Heart right ventricle (tissue), 16 donors: ENCODE measurements at regions not wholly inside any gene's neighbourhood (a gene's known extent, or its start where the extent isn't known, plus 50 kb on each side); places are given as distances from the start of the nearest gene placed in this dataset.
A peak's percentile ranks its signal among the peaks of the same experiment; 100 is the strongest.

Experiments
- ATAC-seq, 8 donors: fragments of 200-7000 bp; cut with Tn5 transposase; one replicate each; pipeline ENCODE4 v1.9.1; 2020; ENCODE audit warnings: mild to moderate bottlenecking in 8 of 8, moderate library complexity in 8 of 8, moderate number of reproducible peaks in 1 of 8
- DNase-seq, 2 donors: peaks; one replicate each; pipeline ENCODE4 v3.0.0-alpha.2; 2020
- H3K27ac ChIP-seq, 10 donors: fragments of 200-600 bp; sonication (generic) in 2 of 10; one replicate each; pipeline versions ENCODE4 v1.5.0 to v1.8.0; 2020 to 2022; ENCODE audit warnings: mild to moderate bottlenecking in 3 of 10
- H3K27me3 ChIP-seq, 7 donors: fragments of 200-600 bp; one replicate each; pipeline ENCODE4 v1.8.0; 2021 to 2022; ENCODE audit warnings: mild to moderate bottlenecking in 2 of 7
- H3K36me3 ChIP-seq, 9 donors: fragments of 200-600 bp; sonication (generic) in 1 of 9; one replicate each; pipeline versions ENCODE4 v1.5.0 to v1.8.0; 2020 to 2022; ENCODE audit warnings: mild to moderate bottlenecking in 2 of 9
- H3K4me1 ChIP-seq, 9 donors: fragments of 200-600 bp; sonication (generic) in 1 of 9; one replicate each; pipeline versions ENCODE4 v1.5.0 to v1.8.0; 2020 to 2022; ENCODE audit warnings: mild to moderate bottlenecking in 4 of 9
- H3K4me3 ChIP-seq, 10 donors: fragments of 200-600 bp; sonication (generic) in 2 of 10; one replicate each; pipeline versions ENCODE4 v1.5.0 to v1.8.0; 2020 to 2022; ENCODE audit warnings: mild to moderate bottlenecking in 7 of 10, moderate library complexity in 2 of 10
- H3K9me3 ChIP-seq, 11 donors: fragments of 200-600 bp in 10 of 11; sonication (generic) in 2 of 11; one replicate each; pipeline versions ENCODE4 v1.5.0 to v1.8.0; 2013 to 2022; ENCODE audit warnings: mild to moderate bottlenecking in 2 of 11, control low read depth in 1 of 11, moderate library complexity in 1 of 11
- WGBS, 2 donors: extraction: QIAGEN DNeasy Blood & Tissue Kit; methylation state at CpG; one replicate each; pipeline ENCODE4 v1.1.7; 2013; ENCODE audit warnings: inconsistent platforms in 1 of 2; 5-methylcytosine and 5-hydroxymethylcytosine counted together
- intact Hi-C, 10 donors: fragments of 100-400 bp; cut with DNase I; formaldehyde crosslinking; loops; one replicate each; pipeline versions ENCODE4 v1.11.1 to v1.14.2; 2022
- TF ChIP-seq, protein P1 (sequence below), 9 donors: fragments of 200-600 bp; sonication (generic) in 2 of 9; IDR thresholded peaks; one replicate each; pipeline versions ENCODE4 v1.5.0 to v1.8.0; 2021 to 2022; ENCODE audit warnings: antibody characterized with exemption in 9 of 9, mild to moderate bottlenecking in 5 of 9, moderate library complexity in 1 of 9
- donor health status: Arrhythmogenic right ventricular cardiomyopathy.
- donor health status: ischemic (EF 13 %, LVEDD 7.1; RV severe dilation, severe dysfunction).
- donor health status: healthy with polysubstance abuse.
- donor health status: DM: no; HTN: yes; CAD: no.
- donor health status: DM: no; HTN: no; CAD: no.
- donor health status: ischemic (EF 25% LVEDD 6.9; RV normal size, moderate dysfunction).
- donor health status: ischemic (EF 25% LVEDD 5.7; RV mildly dilated, moderate dysfunction).
- donor health status: healthy.
- donor health status: DM: yes; HTN: yes; CAD: no.
- donor health status: Ischemic cardiomyopathy.
- donor health status: ischemic (EF 35%, LVEDD 5.7; RV mildly dilated, moderate dysfunction).
- donor health status: nonischemic (EF 11% LVEDD 7.7; RV severe dilation, severe dysfunction).
- donor health status: DM: yes; HTN: yes; CAD: no.
- donor health status: PGD.
- donor health status: ischemic (EF 29% LVEDD 5.4; RV normal size, mild dysfunction).
- donor health status: nonischemic (EF 23%, LVEDD 6.1; RV moderate dilation, normal function).

DNA sequence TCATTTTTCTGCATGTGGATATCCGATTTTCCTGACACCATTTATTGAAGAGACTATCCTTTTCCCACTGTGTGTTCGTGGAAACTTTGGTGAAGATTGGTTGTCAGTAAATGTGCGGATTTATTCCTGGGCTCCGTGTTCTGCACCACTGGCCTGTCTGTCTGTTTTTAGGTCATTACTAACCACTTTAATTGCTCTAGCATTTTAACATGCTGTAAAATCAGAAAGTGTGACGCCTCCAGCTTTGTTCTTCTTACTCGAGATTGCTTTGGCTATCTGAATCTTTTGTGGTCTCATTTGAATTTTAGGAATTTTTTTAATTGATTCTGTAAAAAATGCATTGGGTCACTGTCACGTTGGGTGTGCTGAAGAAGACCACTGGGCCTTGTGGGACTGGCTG, 1458.7 kb downstream of the AACS start:
- WGBS, 2 donors: 71 to 75% methylated on average over 7 of the region's 7 CpGs
- Histone ChIP-seq H3K27me3 (peaks cover 0 to 3% (median 0%) of the 10 kb centered on the region in 7 donors), H3K27ac (no peak overlapping the region), H3K36me3 (no peaks in the 10 kb centered on the region), H3K4me1 (no peaks in the 10 kb centered on the region), H3K4me3 (no peak overlapping the region), H3K9me3 (no peaks in the 10 kb centered on the region)
- intact Hi-C loops: no loop called here
- DNase-seq (no peak), ATAC-seq (no peak)
- TF ChIP-seq, protein P1, sequence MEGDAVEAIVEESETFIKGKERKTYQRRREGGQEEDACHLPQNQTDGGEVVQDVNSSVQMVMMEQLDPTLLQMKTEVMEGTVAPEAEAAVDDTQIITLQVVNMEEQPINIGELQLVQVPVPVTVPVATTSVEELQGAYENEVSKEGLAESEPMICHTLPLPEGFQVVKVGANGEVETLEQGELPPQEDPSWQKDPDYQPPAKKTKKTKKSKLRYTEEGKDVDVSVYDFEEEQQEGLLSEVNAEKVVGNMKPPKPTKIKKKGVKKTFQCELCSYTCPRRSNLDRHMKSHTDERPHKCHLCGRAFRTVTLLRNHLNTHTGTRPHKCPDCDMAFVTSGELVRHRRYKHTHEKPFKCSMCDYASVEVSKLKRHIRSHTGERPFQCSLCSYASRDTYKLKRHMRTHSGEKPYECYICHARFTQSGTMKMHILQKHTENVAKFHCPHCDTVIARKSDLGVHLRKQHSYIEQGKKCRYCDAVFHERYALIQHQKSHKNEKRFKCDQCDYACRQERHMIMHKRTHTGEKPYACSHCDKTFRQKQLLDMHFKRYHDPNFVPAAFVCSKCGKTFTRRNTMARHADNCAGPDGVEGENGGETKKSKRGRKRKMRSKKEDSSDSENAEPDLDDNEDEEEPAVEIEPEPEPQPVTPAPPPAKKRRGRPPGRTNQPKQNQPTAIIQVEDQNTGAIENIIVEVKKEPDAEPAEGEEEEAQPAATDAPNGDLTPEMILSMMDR (IDR thresholded peaks at IDR 0.05): no peak

DNA sequence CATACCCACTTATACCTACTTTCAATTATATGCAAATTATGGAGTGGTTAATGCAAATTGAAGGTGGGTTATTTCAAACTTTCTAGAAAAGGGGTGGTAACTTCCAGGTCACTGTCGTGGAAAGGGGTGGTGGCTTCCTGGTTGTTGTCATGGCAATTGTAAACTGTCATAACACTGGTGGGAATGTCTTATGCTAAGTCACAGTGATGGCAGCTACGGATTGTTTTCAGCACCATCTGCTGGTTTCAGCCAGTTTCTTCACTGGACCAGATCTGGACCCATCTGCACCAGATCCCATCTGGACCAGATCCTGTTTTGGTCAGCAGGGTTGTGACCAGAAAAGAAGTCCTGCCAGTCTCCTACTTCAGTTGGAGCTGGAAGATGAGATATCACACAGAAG, 1469.3 kb downstream of the AACS start:
- WGBS, 2 donors: 62 to 66% methylated on average over 2 of the region's 2 CpGs
- TF ChIP-seq, protein P1 (IDR thresholded peaks at IDR 0.05): no peak
- Histone ChIP-seq H3K27ac (no peak overlapping the region), H3K9me3 (no peaks in the 10 kb centered on the region), H3K27me3 (peaks cover 0 to 4% (median 0%) of the 10 kb centered on the region in 7 donors), H3K4me3 (no peak overlapping the region), H3K4me1 (no peaks in the 10 kb centered on the region), H3K36me3 (no peaks in the 10 kb centered on the region)
- intact Hi-C loops: no loop called here
- DNase-seq: no peak
- ATAC-seq: peak in 1 of 8 donors; percentile 37

DNA sequence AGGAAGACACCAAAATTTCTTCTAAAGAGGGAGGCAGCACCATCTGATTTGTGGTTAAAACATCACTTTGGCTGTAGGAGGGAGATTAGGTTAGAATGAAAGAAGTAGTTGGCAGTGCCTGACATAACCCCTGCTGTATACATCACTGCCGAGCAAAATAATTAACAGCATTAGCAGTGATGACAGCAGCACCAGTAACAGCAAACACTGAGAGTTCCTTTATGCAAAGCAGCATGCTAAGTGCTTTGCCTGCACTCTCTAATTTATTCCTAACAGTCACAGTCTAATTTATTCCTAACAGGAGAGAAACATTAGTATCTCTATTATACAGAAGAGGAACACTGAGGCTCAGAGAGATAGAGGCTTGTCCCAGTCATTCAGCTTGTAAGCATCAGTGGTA, 1469.7 kb downstream of the AACS start:
- ATAC-seq: no peak
- DNase-seq: no peak
- 70 to 78% methylated on average over 1 of the region's 1 CpG for WGBS, 2 donors
- H3K9me3 ChIP-seq: no peaks in the 10 kb centered on the region
- H3K36me3 ChIP-seq: no peaks in the 10 kb centered on the region
- H3K27me3 ChIP-seq: peaks cover 0 to 4% (median 0%) of the 10 kb centered on the region in 7 donors
- H3K4me1 ChIP-seq: no peaks in the 10 kb centered on the region
- no peak overlapping the region for H3K4me3 ChIP-seq
- intact Hi-C loops: loop anchor here in 1 of 10 donors (5.0 kb wide), 1 partner anchor 48 kb away; no protein-coding TSS in a partner anchor
- no peak overlapping the region for H3K27ac ChIP-seq
- TF ChIP-seq, protein P1 (IDR thresholded peaks at IDR 0.05): no peak

DNA sequence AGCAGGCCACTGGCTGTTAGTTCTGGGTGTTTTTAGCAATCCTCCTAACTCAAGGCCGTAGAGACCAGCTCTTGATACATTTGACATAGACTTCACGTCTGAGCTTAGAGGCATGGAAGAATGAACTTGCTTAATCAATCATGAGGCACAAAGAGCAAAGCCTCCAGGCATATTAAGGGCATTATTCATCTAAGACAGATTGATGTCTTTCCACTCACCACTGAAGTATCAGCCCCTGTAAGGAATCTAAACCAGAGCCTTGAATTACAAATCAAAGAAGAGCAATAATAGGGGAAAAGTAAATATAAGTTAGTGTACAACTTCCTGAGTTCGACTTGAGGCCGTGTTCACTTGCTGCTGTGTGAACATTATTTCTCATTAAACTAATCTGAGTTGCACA, 1470.7 kb downstream of the AACS start:
- Histone ChIP-seq H3K4me1 (no peaks in the 10 kb centered on the region), H3K27me3 (peaks cover 0 to 4% (median 0%) of the 10 kb centered on the region in 7 donors), H3K36me3 (no peaks in the 10 kb centered on the region), H3K27ac (no peak overlapping the region), H3K9me3 (no peaks in the 10 kb centered on the region), H3K4me3 (no peak overlapping the region)
- intact Hi-C loops: loop anchor here in 1 of 10 donors (5.0 kb wide), 1 partner anchor 49 kb away; no protein-coding TSS in a partner anchor
- 58 to 66% methylated on average over 4 of the region's 4 CpGs for WGBS, 2 donors
- ATAC-seq (no peak), DNase-seq (no peak)
- TF ChIP-seq, protein P1 (IDR thresholded peaks at IDR 0.05): no peak
